Activated CD4-positive, alpha-beta T cell treated with anti-CD3 and anti-CD28 coated beads, Interleukin-10, Interleukin-2, amounts not matched to agents 100 ng/mL and 50 ng/mL, durations not matched to agents 16 hours and 8 hours (primary cell): ENCODE measurements at regions not wholly inside any gene's neighbourhood (a gene's known extent, or its start where the extent isn't known, plus 50 kb on each side); places are given as distances from the start of the nearest gene placed in this dataset.

Experiments
- DNase-seq: peaks from one replicate; pipeline ENCODE4 v3.0.0-alpha.2; 2020

DNA sequence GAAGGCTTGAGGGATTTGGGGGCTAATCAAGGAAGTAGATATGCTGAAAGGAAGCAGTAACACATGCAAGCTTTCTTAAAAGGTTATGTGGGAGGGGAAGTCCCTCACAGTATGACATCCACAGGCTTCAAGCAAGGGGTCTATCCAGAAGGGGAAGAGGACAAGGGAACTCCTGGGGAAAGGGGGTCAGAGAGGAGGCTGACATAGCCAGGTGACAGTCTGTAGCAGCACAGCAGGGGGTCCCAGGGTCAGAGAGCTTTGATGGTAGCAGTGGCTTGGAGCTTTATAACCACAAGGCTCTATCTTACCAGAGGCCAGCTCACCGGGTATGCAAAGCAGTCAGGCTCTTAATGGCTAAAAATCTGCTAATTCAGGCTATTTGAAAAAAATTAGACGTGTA lies 150.6 kb upstream of the NSMCE3 start:
- no peak for DNase-seq

DNA sequence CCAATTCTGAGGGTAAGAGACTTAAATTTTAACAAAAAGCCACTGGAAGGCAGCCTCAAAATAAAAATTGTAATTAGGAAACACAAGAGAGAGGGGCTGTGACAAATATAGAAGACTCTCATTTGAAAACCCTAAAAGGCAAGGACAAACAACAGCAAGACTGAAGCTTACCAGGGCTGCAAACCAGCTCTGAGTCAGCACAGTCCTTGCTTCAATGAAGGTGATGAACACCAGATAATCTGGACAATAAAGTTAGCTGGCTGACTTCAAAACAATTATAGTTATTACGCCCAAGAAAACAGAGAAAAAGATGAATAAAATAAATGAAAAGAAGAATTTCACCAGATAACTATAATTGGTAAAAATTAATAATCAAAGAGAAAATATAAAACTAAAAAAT lies 149.3 kb upstream of the NSMCE3 start:
- no peak for DNase-seq

DNA sequence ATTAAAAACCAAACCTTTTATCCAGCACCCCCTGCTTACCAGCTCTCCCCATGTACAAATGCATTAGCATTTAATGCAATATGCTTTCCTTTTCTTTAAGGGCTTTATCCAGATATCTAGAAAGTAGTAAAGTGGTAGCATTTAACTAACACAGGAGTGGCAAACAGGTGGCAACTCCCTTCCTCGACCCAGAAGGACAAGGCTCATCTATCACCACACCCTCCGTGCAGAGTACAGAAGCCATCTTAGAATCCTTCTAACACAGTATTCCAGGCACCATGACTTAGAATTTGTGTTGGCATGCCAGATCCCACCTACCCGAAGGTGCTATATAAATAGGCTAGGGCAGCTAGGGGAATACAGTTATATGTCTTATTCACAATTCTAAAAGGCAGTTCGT lies 148.6 kb upstream of the NSMCE3 start:
- no peak for DNase-seq

DNA sequence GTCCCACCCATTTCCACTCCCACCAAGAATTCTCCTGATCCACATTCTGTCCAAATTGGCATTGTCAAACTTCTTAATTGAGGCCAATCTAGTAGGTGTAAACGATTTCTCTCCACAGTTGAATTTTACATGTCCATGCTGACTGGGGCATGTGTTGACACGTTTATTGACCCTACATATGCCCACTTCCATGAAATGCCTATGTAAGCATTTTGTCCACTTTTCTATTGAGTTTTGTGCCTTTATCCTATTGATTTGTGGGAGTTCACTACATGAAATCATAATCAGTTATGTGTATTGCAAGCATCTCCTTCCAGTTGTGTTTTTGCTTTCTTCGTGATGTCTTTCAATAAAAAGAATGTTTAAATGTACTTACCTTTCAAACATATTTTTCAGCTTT lies 141.7 kb upstream of the NSMCE3 start:
- no peak for DNase-seq

DNA sequence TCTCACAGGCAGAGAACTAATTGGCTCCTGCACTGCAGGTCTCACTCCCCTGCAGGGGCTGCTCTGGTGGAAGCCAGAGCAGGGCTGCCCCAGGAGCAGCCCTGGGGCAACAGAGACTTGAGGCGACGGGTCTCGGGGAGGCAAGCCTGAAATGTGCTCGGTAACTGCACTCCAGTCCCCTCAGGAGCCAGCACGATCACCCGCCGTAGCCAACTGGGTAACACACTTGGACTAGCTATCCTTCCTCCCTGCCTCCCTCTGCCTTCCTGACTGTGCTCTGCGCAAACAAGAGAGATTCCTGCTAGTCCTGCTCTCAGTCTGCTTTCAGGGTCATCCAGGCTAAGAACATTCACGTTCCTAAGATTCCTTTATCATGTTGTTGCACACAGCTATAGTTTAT lies 140.7 kb upstream of the NSMCE3 start:
- DNase-seq = no peak

DNA sequence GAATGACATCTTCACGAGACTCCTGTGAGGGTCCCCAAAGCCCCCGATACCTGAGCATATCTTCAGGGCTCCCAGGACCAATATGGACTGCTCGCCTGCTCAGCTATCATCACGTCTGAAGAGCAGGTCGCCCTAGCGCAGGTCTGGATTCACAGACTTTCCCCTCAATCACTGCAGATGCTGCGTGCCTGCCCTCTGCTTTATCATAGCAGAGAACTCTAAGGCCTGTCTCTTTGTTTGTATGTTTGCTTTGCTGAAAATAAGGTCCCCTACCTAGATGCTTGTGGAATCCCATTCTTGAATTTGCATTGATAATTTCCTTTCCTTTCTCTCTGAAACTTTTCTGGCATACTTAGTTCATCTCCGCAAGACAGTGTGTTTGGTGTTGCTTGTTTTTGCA lies 140.3 kb upstream of the NSMCE3 start:
- no peak for DNase-seq

DNA sequence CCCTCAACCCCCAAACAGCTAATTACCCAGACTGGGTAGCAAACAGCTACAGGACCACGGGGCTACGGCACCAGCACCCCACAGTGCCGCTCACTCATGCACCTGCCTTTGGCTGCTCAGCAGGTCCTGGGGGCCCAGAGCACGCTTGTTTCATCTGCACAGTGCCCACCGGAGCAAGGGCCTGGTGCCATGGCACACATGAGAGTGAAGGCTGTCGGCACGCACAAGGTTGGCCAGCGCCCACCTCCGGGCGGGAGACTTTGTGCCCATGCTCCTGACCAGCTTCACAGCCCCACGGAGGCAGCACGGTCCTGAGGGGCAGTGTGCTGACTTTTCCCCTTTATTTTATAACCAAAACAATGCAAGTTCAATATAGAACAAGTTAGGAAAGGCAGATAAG lies 135.9 kb upstream of the NSMCE3 start:
- DNase-seq = no peak

DNA sequence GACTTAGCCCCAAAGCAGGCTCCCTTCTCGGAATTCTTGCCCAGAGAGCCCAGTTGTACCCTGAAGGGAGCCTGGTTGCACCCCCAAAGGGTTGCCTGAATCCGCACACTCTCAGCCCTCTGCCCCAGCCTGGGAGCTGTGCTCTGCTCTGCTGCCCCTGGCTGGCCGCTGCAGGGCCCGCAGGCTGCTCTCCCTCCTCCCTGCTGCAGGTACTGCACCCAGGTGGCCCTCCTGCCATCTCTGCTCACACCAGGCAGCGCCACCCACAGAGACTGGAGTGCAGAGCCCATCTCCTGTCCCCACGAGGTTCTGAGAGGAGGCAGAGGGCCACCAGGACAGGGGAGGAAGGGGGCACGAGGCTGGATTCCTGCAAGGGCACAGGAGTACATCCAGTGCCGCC lies 134.2 kb upstream of the NSMCE3 start:
- no peak for DNase-seq

DNA sequence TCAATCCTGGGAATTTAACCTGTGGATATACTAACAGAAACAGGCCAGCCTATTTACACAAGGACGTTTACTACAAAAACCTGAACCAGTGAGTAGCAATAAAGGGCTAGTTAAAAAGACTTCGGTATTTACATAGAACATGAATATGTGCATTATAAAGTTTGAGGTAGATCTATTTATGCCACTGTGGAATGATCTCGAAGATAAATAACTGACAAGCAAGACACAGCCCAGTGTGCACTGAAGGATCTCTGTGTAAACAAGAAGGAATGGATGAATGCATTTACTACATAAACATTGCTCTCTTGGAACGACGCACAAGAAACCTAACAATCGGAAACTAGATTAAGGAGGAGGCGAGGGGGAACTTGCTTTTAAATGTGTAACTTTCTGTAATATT lies 132.0 kb upstream of the NSMCE3 start:
- DNase-seq = no peak

DNA sequence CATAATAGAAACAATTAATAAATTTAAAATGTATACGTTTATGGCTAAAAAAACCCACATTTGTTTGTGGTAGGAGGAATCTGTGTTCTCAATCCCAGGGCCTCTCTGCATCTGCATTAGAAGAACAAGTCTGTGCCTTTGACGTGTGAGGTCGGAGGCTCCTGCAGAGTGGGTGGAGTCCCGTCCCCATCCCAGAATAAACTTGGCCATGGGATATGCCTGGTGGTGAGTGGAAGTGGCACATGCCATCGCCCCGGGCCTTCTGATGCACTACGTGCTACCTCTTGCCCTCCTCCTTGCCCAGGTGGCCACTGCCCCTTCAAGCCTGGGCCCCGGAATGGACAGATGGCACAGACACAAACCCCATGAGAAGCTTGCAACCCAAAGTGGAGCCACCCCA lies 131.1 kb upstream of the NSMCE3 start:
- DNase-seq = no peak

DNA sequence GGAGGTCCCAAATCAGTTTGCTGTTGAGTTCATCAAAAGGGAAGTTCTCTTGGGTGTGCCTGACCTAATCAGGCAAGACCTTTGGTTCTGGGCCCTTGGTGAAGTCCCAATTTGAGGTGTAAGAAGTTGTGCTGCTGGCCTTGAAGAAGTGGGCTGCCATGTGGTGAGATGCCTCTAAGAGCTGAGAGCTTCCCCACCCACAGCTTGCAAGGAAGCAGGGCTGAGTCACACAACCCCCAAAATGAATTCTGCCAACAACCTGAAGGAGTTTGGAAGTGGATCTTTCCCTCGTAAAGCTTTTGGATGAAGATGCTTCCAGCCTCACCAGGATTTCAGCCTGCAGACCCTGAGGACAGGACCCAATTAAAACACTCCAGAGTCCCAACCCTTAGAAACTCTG lies 129.3 kb upstream of the NSMCE3 start:
- no peak for DNase-seq

DNA sequence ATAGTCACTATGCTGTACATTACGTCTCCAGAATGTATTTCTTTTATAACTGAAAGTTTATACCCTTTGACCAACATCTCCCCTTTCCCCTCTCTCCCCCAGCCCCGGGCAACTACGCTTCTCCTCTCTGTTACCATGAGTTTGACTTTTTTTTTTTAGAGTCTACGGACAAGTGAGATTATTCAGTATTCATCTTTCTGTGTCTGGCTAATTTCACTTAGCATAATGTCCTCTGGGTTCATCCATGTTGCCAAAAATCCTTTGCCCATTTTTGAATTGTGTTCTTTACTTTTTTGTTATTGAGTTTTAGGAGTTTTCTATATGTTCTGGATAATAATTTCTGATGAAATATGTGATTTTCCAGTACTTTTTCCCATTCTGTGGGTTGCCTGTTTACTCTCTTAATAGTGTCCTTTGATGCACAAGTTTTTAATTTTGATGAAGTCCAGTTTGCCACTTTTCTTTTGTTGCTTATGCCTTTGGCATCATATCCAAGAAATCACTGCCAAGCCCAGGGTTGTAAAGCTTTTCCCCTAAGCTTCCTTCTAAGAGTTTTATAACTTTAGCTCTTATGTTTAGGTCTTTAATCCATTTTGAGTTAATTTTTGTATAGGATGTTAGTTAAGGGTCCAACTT lies 126.7 kb upstream of the NSMCE3 start:
- DNase-seq = no peak

DNA sequence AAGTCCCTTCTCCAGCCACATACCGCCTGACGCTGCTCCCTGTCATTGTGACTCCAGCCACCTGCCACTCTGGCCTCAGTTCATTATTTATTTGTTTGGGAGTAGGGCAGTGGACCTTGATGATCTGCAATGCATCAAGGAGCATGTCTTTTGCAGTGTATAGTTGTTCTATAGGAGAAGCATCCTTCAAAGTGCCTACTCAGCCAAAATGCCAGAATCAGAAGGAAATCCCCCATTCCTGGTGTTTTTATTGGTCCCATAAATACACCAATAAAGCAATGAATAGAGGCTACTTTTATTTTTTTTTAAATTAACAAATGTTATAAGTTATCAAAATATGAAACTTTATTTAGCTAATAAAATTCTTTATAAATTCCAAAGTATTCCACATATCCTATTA lies 123.8 kb upstream of the NSMCE3 start:
- no peak for DNase-seq

DNA sequence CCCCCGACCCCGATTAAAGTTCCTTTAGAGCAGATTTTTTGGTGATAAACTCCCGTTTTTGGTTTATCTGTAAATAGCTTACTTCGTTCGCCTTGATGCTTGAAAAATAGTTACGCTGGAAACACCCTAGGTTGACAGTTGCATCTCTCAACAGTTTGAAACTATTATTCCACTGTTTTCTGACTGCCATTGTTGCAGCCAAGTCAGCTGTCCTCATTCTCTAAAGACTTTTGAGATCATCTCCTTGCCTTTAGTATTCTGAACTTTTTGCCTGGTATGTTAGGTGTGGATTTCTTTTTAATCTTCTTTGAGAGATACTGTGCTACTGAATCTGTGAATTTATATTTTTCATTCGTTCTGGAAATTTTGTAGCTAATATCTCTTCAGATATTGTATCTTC lies 122.7 kb upstream of the NSMCE3 start:
- DNase-seq = no peak

DNA sequence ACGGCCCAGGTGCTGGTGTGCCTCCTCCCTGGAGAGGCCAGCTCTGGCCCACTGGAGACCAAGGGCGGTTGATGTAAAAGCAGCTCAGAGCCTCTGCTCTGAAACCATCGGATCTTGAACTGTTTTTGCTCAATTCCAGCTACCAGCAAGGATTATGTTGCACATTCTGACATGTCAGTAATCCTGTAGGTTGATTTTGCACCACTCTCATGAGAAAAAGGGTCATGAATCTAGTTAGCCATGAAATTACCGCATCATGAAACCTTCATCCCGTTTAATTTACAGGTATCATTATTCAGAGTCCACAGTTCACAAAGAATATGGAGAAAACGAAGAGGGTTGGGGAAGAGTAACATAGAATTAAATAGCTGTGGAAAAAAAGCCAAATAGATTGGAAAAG lies 120.4 kb upstream of the NSMCE3 start:
- no peak for DNase-seq

DNA sequence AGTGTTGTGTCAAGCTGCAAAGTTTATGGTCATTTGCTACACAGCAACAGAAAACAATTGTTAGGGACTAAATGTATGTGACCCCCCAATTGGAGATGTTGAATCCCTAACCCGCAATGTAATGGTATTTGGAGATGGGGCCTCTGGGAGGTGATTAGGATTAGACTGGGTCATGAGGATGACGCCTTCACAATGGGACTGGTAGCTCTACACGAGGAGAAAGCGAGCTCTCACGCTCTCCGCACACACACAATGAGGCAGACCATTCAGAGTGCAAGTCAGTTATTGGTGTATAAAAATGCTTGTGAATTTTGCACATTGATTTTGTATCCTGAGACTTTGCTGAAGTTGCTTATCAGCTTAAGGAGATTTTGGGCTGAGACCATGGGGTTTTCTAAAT lies 116.9 kb upstream of the NSMCE3 start:
- DNase-seq = no peak

DNA sequence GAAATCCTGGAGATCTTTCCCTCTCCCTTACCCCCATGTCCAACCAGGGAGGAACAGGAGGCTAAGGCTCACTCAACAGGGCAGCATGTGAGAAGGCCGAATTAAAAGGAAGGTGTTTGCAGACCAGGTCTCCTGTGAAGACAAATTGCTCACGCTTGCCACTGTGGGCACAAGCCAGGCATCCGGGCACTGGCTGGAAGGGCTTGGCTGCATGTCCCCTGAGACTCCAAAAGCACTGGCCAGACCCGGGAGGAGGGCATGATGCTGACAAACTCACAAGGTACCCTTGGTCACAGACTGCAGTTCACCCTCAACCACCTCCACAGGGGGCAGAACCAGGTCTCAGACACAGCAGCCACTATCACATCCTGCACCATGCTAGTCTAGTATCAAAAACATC lies 113.7 kb upstream of the NSMCE3 start:
- DNase-seq = no peak

DNA sequence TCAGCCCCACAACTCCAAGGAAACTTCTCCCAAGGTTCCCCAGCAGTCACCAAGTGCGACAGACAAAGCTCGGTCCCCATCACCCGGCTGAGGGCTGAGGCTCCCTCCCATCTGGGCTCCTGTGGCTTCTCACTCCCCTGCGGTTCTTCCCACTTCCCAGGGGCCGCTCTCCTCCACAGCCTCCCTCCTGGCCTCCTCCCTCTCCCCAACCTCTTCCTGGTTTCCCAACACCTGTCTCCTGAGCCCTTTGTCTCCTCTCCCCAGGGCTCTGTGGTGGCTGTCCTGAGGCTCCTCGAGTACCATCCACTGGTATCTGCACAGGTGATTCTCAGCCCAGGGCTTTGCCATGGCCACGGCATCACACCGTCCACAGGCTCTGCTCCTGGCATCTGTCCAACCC lies 113.2 kb upstream of the NSMCE3 start:
- no peak for DNase-seq

DNA sequence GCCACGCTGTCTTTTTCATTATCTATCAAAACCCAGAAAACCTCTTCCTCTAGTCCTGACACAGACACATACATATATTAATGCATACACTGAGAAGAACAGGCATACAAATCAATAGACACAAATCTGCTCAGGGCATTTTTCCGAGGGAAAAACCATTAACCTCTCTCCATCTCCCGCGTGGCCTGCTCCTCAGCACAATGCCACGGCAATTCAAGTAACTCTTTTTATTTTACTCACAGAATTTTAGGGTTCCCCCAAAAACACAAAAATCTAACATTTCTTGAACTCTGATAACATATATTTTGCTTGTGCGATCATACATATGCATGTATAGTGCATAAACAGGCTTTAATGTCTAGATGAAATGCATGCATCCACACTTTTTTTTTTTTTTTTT lies 110.8 kb upstream of the NSMCE3 start:
- DNase-seq = no peak

DNA sequence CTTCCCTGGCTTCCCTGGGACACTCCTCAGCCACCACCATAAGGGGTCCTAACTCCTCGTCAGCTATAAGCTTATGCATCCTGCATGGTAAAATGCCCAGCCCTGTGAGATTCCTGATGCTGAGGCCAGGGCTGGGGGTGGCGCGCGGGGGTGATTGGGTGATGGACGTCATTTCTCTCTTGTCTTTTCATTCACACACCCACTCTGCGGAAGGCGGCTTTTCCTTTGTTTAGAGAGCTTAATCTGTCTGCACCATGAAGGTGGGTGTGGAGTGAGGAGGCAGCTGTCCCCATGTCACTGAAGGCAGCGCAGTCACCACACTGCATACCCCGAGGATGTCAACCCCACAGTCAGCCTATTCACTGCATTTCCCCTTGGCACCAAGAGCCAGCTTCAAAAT lies 110.0 kb upstream of the NSMCE3 start:
- DNase-seq = no peak

DNA sequence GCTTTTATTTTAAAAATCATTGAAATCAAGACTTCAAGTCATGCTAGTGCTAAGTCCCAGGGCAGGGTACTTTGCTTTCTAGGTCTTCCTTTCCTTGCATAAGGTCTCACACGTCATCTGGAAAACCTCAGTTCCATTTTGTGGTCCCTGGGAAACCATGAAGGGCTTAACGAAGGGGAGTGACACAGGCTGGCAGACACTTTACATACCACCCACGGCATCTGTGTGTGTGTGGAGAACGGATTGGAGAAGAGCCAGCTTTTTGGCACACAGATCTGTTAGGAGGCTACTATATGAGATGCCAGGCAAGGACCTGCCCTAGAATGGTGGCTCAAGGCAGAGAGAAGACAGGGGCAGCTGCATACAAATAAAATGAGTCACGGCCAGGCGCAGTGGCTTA lies 107.5 kb upstream of the NSMCE3 start:
- no peak for DNase-seq

DNA sequence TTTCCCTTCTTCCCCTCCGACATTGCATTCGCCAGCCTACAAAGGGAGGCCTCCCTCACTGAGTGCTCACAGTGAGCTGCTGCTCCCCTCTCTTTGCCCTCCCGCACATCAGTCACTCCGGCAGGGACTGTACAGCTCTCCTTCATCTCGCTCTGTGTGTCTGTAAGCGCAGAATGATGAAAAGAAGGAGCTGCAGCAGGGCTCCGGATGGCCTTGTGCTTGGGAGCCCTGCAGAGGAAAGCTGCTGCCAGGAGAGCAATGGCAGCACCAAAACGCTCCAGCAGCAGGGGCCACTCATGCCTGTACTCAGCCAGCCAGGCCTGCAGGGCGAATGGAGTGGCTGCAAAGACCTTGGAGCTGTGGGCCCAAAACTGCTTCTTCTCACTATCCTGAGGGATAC lies 107.0 kb upstream of the NSMCE3 start:
- DNase-seq = no peak

DNA sequence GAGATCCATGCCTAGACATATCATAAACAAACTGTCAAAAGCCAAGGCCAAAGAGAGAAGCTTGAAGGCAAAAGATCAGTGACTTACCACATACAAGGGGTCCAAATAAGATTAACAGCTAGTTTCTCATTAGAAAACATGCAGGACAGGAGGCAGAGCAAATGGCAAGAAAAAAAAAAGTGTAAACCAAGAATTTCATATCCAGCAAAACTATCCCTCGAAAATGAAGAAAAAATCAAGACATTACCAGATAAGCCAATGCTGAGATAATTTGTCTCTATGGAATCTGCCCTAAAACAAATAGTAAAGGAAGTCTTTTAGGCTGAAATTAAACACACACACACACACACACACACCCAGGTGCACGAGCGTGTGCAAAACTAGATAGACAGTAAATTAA lies 99.6 kb upstream of the NSMCE3 start:
- no peak for DNase-seq

DNA sequence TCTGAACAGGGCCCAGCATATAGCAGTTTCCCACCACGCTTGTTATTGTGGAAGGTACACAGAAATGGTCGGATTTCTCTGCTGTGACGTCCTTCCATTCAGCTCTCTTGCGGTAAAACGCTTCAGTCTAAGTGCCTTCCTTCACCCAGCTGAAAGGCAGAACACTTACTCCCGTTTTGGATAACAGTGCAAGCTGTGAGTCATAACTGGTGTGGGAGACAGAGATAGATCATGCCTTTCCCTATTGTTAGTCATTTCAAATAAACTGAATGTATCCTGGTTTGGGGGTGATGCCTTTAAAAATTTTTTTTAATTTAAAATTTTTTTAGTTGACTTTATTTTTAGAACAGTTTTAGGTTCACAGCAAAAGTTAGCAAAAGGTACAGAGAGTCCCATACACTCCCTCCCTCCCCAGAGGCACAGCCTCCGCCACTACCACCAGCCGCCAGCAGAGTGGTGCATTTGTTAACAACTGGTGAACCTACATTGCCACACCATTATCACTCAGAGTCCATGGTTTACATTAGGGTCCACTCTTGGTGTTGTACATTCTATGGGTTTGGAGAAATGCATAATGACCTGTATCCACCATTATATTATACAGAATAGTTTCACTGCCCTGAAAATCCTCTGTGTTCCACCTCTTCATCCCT lies 94.9 kb upstream of the NSMCE3 start:
- no peak for DNase-seq

DNA sequence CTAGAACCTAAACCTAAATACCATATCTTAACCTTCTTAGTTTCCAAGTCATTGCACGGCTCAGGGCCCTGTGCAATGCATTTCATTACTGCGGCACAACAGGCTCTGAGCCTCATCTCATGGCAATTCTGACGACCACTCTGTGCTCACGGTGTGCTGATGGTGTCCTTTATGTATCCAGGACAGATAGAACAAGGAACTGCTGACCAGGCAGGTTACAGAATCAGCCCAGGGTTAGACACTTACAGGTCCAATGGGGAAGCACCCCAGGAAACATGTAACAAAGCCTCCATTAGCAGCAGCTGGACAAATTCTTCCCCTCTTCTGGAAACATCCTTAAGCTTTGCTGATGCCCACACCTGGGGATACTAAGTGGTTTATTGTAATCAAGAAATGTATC lies 91.9 kb upstream of the NSMCE3 start:
- no peak for DNase-seq

DNA sequence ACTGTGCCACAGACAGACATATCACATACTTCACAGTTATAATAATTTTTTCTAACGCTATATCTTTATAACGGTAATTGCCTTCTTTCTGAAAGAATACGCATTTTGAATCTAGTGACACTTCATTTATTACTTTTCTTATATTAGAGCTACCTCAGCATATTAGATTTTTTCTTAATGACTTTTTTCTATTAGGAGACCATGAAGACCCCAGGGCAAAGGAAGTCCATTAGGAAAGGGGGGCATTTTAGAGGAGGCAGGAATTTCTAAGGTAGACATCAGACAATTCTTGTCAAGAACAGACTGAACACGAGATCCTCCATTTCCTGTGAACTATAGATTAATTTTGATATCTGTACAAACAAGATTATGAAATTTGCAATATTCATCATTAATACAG lies 90.5 kb upstream of the NSMCE3 start:
- DNase-seq = no peak
